ENCODE measurements at regions not wholly inside any gene's neighbourhood (a gene's known extent, or its start where the extent isn't known, plus 50 kb on each side); places are given as distances from the start of the nearest gene placed in this dataset.

GRCh38 chr6:88383183-88383582, 217.0 kb upstream of the CNR1 start:
- H3K36me3 ChIP-seq (ENCODE audit: control insufficient read depth in 2 of 2, extremely low read depth in 1 of 2, insufficient read depth in 2 of 2, low read length in 2 of 2) = no peaks in the 10 kb centered on the region

GRCh38 chr6:88381289-88381642, 215.1 kb upstream of the CNR1 start:
- Histone ChIP-seq H3K9ac (ENCODE audit: control insufficient read depth, extremely low read depth, insufficient read depth, low read length) (no peak overlapping the region), H3K9me3 (ENCODE audit: control insufficient read depth, low read depth, low read length) (no peaks in the 10 kb centered on the region), H3K27me3 (ENCODE audit: control insufficient read depth, extremely low read depth, insufficient read depth, low read length) (no peaks in the 10 kb centered on the region), H3K4me1 (ENCODE audit: control insufficient read depth, extremely low read depth, insufficient read depth, low read length) (peaks cover 9% of the 10 kb centered on the region), H3K27ac (ENCODE audit: control insufficient read depth, insufficient read depth, low read length) (no peak overlapping the region), H3K79me2 (ENCODE audit: control insufficient read depth, insufficient read depth, low read length) (no peaks in the 10 kb centered on the region), H3K9me1 (ENCODE audit: control insufficient read depth, extremely low read depth, insufficient read depth, low read length) (no peaks in the 10 kb centered on the region), H4K20me1 (ENCODE audit: control insufficient read depth, extremely low read depth, insufficient read depth, low read length) (no peaks in the 10 kb centered on the region), H3K36me3 (ENCODE audit: control insufficient read depth in 2 of 2, extremely low read depth in 1 of 2, insufficient read depth in 2 of 2, low read length in 2 of 2) (no peaks in the 10 kb centered on the region), H2AFZ (ENCODE audit: control insufficient read depth, low read length) (no peak overlapping the region), H3K4me2 (ENCODE audit: control insufficient read depth, extremely low read depth, insufficient read depth, low read depth, low read length) (no peak overlapping the region), H3K4me3 (ENCODE audit: control insufficient read depth in 2 of 3, extremely low read depth in 1 of 3, insufficient read depth in 2 of 3, low read depth in 1 of 3, low read length in 3 of 3) (no peak overlapping the region)
- dilution Hi-C loops (cut with MboI; ENCODE audit: extremely low pct_ligation_motif_present, low sequenced_read_pairs) = no loop called here
- TF ChIP-seq EZH2 (IDR thresholded peaks at IDR 0.05; ENCODE audit: low read length) = no peak
- TF ChIP-seq CTCF (optimal IDR thresholded peaks at IDR 0.05 in 1 of 3, IDR thresholded peaks at IDR 0.05 in 1 of 3, conservative IDR thresholded peaks at IDR 0.05 in 1 of 3; ENCODE audit: extremely low read depth in 1 of 3, insufficient read depth in 2 of 3, low read length in 3 of 3) = no peak
- FAIRE-seq (no peak), DNase-seq (ENCODE audit: low read depth, low spot score) (no peak)

More at GRCh38 chr6:88383183-88383582, 217.0 kb upstream of the CNR1 start:
- no peak overlapping the region for H3K27ac ChIP-seq (ENCODE audit: control insufficient read depth, insufficient read depth, low read length)
- H3K79me2 ChIP-seq (ENCODE audit: control insufficient read depth, insufficient read depth, low read length) = no peaks in the 10 kb centered on the region
- no peak overlapping the region for H2AFZ ChIP-seq (ENCODE audit: control insufficient read depth, low read length)
- no peak for DNase-seq (ENCODE audit: low read depth, low spot score)
- H4K20me1 ChIP-seq (ENCODE audit: control insufficient read depth, extremely low read depth, insufficient read depth, low read length) = no peaks in the 10 kb centered on the region
- peaks cover 9% of the 10 kb centered on the region for H3K4me1 ChIP-seq (ENCODE audit: control insufficient read depth, extremely low read depth, insufficient read depth, low read length)
- dilution Hi-C loops (cut with MboI; ENCODE audit: extremely low pct_ligation_motif_present, low sequenced_read_pairs) = no loop called here
- TF ChIP-seq EZH2 (IDR thresholded peaks at IDR 0.05; ENCODE audit: low read length) (no peak), CTCF (optimal IDR thresholded peaks at IDR 0.05 in 1 of 3, IDR thresholded peaks at IDR 0.05 in 1 of 3, conservative IDR thresholded peaks at IDR 0.05 in 1 of 3; ENCODE audit: extremely low read depth in 1 of 3, insufficient read depth in 2 of 3, low read length in 3 of 3) (no peak)
- FAIRE-seq = no peak
- H3K9me1 ChIP-seq (ENCODE audit: control insufficient read depth, extremely low read depth, insufficient read depth, low read length) = no peaks in the 10 kb centered on the region
- H3K27me3 ChIP-seq (ENCODE audit: control insufficient read depth, extremely low read depth, insufficient read depth, low read length) = no peaks in the 10 kb centered on the region
- H3K9ac ChIP-seq (ENCODE audit: control insufficient read depth, extremely low read depth, insufficient read depth, low read length) = no peak overlapping the region
- no peak overlapping the region for H3K4me2 ChIP-seq (ENCODE audit: control insufficient read depth, extremely low read depth, insufficient read depth, low read depth, low read length)
- H3K4me3 ChIP-seq (ENCODE audit: control insufficient read depth in 2 of 3, extremely low read depth in 1 of 3, insufficient read depth in 2 of 3, low read depth in 1 of 3, low read length in 3 of 3) = no peak overlapping the region
- H3K9me3 ChIP-seq (ENCODE audit: control insufficient read depth, low read depth, low read length) = no peaks in the 10 kb centered on the region
